GM12892 (cell line): ENCODE measurements at regions not wholly inside any gene's neighbourhood (a gene's known extent, or its start where the extent isn't known, plus 50 kb on each side); places are given as distances from the start of the nearest gene placed in this dataset.

Experiments used
- DNase-seq: peaks from one replicate; pipeline ENCODE4 v3.0.0; 2011; ENCODE audit not compliant: insufficient read length
- FAIRE-seq: peaks from 2 replicates; lab custom pipeline; 2011; peaks lifted over from hg19 to GRCh38; lab: Jason Lieb, UNC
- POLR2A ChIP-seq: IDR thresholded peaks from 2 replicates; pipeline ENCODE4 v1.6.1; 2011; ENCODE audit warnings: low read depth, low read length, control low read depth
- POLR2AphosphoS5 ChIP-seq: IDR thresholded peaks from 2 replicates; pipeline ENCODE4 v1.6.1; 2011; ENCODE audit warnings: low read depth, low read length, control low read depth
- TAF1 ChIP-seq: IDR thresholded peaks from 2 replicates; pipeline ENCODE4 v1.6.1; 2011; ENCODE audit warnings: low read depth, mild to moderate bottlenecking, control low read depth, low read length, borderline replicate concordance

DNA sequence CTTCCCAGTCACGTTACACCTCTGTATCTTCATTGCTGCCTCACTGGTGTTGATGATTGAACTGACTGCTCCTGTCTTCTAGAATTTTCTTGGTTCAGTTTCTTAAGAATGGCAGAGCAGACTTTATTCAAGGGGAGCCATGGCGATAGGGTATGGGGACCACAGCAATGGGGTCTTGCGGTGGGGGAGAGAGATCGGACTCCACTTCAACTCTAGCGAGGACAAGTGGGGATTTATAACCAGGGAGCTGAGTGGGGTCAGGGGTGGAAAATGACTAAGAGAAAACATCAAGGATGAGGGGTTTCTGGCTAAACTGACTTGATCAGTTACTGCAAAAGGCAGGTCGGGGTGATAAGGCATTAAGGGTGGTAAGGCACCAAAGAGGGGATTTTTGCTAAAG, 156.4 kb downstream of the CD83 start:
- DNase-seq: no peak
- FAIRE-seq: no peak
- TF ChIP-seq TAF1 (no peak), POLR2A (no peak), POLR2AphosphoS5 (no peak)

DNA sequence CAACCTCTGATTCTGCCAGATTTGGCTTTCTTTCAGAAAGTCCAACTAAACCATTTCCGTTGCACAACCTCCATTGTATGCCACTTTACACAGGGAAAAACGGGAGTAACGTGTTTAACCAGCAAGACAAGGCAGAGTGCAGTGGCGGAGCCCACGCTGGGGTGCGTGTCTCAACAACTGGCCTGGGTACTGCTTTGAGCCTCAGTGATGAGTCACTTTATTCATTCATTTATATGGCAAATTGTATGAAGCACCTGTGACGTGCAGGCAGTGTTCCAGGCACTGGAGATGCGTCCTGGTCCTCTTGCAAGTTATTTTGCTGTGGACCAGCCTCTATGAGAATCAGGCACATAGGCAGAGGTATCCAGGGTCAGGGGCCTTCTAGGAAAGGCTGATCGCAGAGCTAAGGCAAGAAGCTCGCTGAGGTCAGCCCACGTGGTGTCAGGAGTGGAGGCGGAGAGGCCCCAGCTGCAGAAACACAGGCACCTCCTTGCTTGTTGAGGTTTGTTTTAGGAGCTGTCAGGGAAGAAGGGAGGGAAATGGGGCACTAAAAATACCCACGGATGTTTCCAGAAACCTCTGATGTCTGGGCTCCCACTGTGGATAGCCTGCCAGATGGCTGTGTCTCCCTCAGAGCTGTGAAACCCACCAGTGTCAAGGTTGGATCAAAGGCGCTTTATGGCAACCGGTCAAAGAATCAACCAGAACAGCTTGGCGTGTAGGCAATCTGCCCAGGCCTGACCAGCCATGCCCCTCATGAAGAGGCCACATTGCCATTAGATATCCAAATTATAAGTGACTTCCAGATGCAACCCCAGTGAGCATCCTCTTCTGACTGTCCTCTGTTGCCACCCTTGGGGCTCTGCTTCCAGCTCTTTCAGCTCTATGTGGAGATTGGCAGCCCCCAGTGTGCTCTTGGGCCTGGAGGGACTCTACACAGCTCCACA, 157.2 kb downstream of the CD83 start:
- no peak for FAIRE-seq
- DNase-seq: no peak
- TF ChIP-seq POLR2A (no peak), TAF1 (no peak), POLR2AphosphoS5 (no peak)

DNA sequence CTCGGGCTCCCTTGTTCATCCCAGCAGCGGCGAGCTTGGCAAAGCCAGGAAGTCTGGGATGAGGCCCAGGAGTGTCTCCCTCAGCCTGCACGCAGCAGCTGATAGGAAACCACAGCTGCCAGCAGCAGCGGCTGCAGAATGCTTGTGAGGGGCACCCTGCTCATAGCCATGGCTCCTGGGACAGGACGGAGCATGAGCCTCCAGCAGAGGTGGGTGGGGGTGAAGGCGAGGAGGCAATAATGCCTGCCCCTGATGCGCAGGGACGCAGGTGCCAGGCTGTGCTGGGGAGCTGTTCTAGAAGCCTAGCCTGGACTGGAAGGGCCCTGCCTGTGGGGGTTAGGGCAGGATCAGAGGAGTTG, 157.9 kb downstream of the CD83 start:
- DNase-seq: no peak
- no peak for TF ChIP-seq TAF1
- FAIRE-seq: no peak

DNA sequence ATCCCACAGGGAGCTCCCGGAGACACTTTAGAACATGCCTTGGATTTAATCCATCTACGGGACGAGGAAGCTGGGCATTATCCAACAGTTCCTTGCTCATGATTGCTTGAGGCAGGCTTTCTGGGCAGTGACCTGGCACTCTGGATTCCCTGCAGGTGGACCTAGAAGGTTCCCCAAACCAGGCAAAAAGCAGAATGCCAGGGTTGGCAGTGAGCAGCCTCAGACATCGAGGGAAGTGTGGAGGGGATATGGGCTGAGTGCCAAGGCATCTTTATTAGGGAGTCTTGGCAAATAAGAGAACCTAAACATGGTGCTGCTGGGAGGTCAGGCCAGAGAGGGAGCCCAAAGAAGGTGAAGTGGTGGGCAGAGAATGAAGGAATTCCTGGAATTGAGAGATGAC, 158.5 kb downstream of the CD83 start:
- FAIRE-seq (no peak), DNase-seq (no peak)
- TF ChIP-seq POLR2AphosphoS5 (no peak), TAF1 (no peak), POLR2A (no peak)

DNA sequence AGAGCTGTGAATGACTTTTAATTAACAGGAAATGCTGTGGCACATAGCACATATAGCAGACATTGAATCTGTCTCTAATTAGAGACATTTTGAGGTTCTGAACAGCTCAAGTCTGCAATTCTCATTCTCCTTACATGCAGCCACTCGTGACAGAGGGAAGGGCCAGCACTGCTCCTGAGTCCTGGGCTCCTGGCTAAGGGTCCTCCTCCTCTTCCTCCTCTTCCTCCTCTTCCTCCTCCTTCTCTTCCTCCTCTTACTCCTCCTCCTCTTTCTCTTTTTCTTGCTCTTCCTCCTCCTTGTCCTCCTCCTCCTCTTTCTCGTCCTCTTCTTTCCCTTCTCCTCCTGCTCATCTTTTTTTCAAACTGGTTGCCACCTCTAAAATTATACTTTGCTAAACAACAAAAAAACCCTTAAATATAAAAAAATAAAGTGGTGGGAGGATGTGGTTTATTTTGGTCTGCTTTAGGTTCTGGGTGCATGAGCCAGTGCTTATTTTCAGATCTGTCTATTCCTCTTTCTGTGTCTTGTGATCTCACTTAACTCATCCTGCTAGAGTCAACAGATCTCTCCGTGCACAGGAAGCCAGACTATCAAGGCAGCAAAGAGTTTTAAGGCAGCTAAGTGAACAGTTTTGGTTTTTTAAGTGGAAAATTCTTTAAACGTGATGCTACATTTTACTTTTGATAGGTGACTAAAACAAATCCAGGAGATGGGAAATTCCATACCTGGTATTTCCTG, 159.3 kb downstream of the CD83 start:
- DNase-seq (peak; percentile 35), FAIRE-seq (peak; percentile 70)
- TF ChIP-seq TAF1 (no peak), POLR2AphosphoS5 (no peak), POLR2A (no peak)

DNA sequence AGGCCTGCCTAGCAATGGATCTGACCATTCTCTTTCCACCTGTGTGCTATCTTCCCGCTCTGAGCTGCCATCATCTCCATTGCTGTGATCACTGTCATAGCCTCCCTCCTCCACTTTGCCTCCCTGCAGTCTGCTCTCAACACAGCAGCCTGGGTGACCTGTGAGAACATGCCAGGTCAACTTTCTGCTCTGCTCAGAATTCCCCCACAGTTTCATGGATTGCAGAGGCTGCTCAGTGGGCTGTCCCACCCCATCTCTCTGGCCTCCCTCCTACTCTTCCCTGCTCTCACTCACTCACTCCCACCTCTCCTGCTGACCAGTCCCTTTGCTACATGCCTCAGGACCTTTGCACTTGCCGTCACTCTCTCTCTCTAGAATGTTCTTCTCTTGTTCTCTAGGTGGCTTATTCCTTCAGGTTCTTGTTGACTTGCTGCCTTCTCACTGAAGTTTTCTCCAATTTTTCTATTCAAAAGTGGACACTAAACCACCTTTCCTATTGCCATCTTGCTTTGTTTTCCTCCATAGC, 159.9 kb downstream of the CD83 start:
- FAIRE-seq: peak; percentile 73
- no peak for TF ChIP-seq TAF1
- no peak for TF ChIP-seq POLR2AphosphoS5
- no peak for TF ChIP-seq POLR2A
- no peak for DNase-seq

DNA sequence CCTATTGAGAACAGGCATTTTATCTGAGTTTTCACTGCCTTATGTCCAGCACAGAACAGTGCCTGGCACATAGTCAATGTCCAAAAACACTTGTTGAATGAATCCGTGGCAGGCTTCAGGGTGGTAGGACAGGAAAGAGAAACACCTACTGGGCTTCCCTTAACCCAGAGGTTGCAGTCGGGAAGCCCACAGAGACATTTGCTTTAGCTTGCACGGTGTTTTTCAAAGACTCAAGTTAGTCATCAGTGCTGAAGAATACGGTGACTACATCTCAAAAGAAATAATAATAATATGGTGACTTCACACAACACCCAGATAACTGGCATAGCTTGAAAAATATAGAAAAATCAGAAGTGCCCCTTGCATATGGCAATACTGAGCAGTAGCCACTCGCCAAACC, 160.4 kb downstream of the CD83 start:
- DNase-seq (no peak), FAIRE-seq (no peak)
- TF ChIP-seq POLR2A (no peak), POLR2AphosphoS5 (no peak)

DNA sequence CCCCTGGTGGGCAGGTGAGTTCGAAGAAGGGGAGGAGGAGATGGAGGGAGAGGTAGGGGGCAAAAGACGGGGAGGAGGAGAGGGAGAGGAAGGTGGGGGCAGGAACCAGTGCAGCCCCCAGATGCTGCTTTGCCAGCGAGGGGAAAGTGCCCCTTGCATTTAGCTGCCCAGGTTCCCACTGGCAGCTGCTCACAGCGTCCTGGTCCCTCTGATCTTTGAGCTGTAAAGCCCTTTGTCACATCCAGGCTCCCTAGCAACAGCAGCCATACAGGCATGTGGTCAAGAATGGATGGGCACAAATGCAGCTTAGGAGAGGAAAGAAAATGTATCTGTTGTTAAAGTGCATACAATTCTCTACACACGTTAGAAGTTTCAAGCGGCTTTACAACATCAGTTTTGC, 160.9 kb downstream of the CD83 start:
- DNase-seq (no peak), FAIRE-seq (no peak)
- TF ChIP-seq TAF1 (no peak), POLR2A (no peak), POLR2AphosphoS5 (no peak)

DNA sequence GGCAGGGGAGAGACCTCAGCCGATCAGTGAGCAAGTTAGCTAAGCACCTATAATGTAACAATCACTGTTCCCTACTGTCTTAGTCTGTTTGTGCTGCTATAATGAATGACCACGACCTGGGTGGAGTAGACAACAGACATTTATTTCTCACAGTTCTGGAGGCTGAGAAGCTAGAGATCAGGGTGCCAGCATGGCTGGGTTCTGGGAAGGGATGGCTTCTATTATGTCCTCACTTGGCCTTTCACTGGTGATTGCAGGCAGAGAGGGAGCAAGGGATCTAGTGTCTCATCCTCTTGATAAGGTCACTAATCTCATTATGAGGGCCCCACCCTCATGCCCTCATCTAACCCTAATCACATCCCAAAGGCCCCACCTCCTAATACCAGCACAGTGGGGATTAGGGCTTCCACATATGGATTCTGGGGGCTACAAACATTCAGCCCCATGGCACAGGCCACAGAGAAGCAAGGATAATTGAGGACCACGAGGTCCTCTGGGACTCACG, 162.5 kb downstream of the CD83 start:
- TF ChIP-seq POLR2AphosphoS5: no peak
- TF ChIP-seq TAF1: no peak
- no peak for TF ChIP-seq POLR2A
- DNase-seq: no peak
- FAIRE-seq: no peak

DNA sequence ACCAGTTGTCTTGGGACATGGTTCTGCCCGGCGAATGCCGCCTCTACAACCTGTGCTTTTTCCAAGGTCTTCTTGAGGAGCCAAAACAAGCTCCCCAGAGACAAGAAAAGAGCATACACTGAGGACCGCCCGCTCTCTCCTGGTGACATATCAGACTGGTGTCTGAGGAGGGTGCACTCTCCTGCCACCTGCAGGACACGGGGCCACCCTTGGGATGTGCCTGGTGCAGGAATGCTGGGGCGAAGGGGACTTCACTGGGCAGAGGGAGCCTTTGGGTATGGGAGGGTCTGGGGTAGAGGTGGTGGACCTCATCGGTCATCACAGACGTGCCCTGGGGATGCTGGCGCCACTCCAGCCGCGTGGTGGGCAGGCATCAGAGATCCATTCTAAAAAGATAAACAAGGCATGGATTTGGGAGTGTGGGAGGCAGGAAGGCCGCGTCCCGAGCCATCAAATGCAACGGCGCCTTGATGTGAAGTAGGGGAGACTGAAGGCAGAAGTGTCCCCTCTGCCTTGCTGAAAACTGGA, 163.3 kb downstream of the CD83 start:
- DNase-seq (no peak), FAIRE-seq (no peak)
- no peak for TF ChIP-seq POLR2A
- no peak for TF ChIP-seq TAF1
- no peak for TF ChIP-seq POLR2AphosphoS5

DNA sequence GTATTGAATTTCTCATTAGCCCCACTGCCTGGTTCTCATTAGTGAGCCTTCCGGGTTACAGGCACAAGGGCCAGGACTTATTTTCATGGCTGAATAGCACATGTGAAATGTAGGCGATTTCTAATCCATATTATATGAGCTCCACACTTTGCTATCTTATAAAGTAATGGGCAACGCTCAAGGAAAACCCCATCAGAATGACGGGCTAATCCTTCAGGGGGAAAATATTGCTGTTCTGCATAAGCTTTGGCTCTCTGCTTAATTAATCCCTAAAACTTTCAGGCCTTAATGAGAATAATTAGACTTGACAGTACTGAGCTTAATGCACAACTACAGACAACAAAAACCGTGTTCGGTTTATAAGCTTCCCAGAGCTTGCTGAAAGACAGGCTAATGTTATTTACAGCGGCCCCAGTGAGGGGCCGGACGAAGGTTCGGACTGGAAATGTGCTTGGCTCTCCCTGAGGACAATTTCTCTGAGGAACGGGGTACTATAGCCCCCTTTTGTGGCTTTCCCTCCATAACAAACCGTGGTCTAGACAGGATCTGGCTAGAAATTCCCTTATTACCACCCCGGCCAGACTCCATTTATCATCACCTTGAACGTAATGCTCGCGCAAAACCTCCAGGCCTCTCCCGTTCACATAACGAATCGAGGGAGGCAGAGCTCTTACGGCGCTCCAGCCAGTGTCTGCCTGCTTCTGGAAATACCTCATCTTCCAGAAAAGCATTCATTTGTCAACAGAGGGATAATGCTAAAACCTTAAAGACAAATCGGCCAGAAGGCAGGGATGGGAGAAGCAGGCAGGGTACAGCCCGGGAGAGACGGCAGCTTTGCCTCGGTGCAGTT, 164.5 kb downstream of the CD83 start:
- FAIRE-seq (no peak), DNase-seq (no peak)
- TF ChIP-seq TAF1 (no peak), POLR2AphosphoS5 (no peak), POLR2A (no peak)
